ENCODE measurements at regions not wholly inside any gene's neighbourhood (a gene's known extent, or its start where the extent isn't known, plus 50 kb on each side); places are given as distances from the start of the nearest gene placed in this dataset.
A peak's percentile ranks its signal among the peaks of the same experiment; 100 is the strongest.

GRCh38 chr2:67213270-67213670 lies 183.9 kb upstream of the ETAA1 start:
- no peak for DNase-seq

GRCh38 chr2:67213677-67214402 lies 183.3 kb upstream of the ETAA1 start:
- no peak for DNase-seq

GRCh38 chr2:67214585-67215185 lies 182.4 kb upstream of the ETAA1 start:
- DNase-seq = no peak

- DNase-seq = peak; percentile 74
These were observed 181.7 kb upstream of the ETAA1 start for GRCh38 chr2:67215214-67216055.

GRCh38 chr2:67216103-67216502 lies 181.0 kb upstream of the ETAA1 start:
- no peak for DNase-seq

GRCh38 chr2:67216881-67217280 lies 180.3 kb upstream of the ETAA1 start:
- no peak for DNase-seq

- no peak for DNase-seq
These were observed 179.7 kb upstream of the ETAA1 start for GRCh38 chr2:67217398-67217797.

GRCh38 chr2:67218056-67218455 lies 179.1 kb upstream of the ETAA1 start:
- DNase-seq = no peak

- no peak for DNase-seq
These were observed 177.5 kb upstream of the ETAA1 start for GRCh38 chr2:67219651-67220050.

- no peak for DNase-seq
These were observed 175.9 kb upstream of the ETAA1 start for GRCh38 chr2:67221266-67221665.

- no peak for DNase-seq
These were observed 171.7 kb upstream of the ETAA1 start for GRCh38 chr2:67225287-67225973.

GRCh38 chr2:67229706-67230105 lies 167.4 kb upstream of the ETAA1 start:
- no peak for DNase-seq

GRCh38 chr2:67232936-67233335 lies 164.2 kb upstream of the ETAA1 start:
- no peak for DNase-seq

- DNase-seq = no peak
These were observed 162.7 kb upstream of the ETAA1 start for GRCh38 chr2:67234440-67234839.

GRCh38 chr2:67237288-67237687 lies 159.8 kb upstream of the ETAA1 start:
- DNase-seq = no peak

GRCh38 chr2:67240507-67240906 lies 156.6 kb upstream of the ETAA1 start:
- DNase-seq = no peak

- no peak for DNase-seq
These were observed 155.7 kb upstream of the ETAA1 start for GRCh38 chr2:67241453-67241852.

- peak; percentile 51 for DNase-seq
These were observed 154.7 kb upstream of the ETAA1 start for GRCh38 chr2:67242456-67242855.

GRCh38 chr2:67243919-67244318 lies 153.2 kb upstream of the ETAA1 start:
- DNase-seq = peak; percentile 74

GRCh38 chr2:67246791-67247190 lies 150.3 kb upstream of the ETAA1 start:
- DNase-seq = no peak

GRCh38 chr2:67251741-67252140 lies 145.4 kb upstream of the ETAA1 start:
- DNase-seq = no peak

GRCh38 chr2:67255933-67256615 lies 141.1 kb upstream of the ETAA1 start:
- no peak for DNase-seq

- DNase-seq = no peak
These were observed 140.2 kb upstream of the ETAA1 start for GRCh38 chr2:67256892-67257291.
